DOHH2 (cell line): ENCODE measurements at regions not wholly inside any gene's neighbourhood (a gene's known extent, or its start where the extent isn't known, plus 50 kb on each side); places are given as distances from the start of the nearest gene placed in this dataset.

Experiments
- H3F3A ChIP-seq: fragments of 200-600 bp; sonication (generic), shearing (Covaris generic); 2 replicates; pipeline ENCODE4 v1.6.0; 2016; ENCODE audit warnings: antibody characterized with exemption, mild to moderate bottlenecking; ENCODE audit not compliant: control insufficient read depth, insufficient read depth
- H3K27ac ChIP-seq: fragments of 200-600 bp; sonication (generic); 2 replicates; pipeline ENCODE4 v1.5.1; 2014; ENCODE audit warnings: low read depth, mild to moderate bottlenecking, low read length, moderate library complexity
- H3K27me3 ChIP-seq: fragments of 200-600 bp; sonication (generic); 2 replicates; pipeline ENCODE4 v1.6.1; 2014; ENCODE audit warnings: mild to moderate bottlenecking, low read length, mixed read lengths; ENCODE audit not compliant: control insufficient read depth
- H3K36me3 ChIP-seq: fragments of 200-600 bp; sonication (generic); 2 replicates; pipeline ENCODE4 v1.6.1; 2014; ENCODE audit warnings: mild to moderate bottlenecking, low read length, moderate library complexity, mixed read lengths; ENCODE audit not compliant: control insufficient read depth
- H3K4me1 ChIP-seq: fragments of 200-600 bp; sonication (generic); 2 replicates; pipeline ENCODE4 v1.6.1; 2014; ENCODE audit warnings: mild to moderate bottlenecking, low read length, mixed read lengths; ENCODE audit not compliant: control insufficient read depth
- H3K4me2 ChIP-seq: fragments of 200-600 bp; sonication (generic); 2 replicates; pipeline ENCODE4 v1.6.0; 2014; ENCODE audit warnings: mild to moderate bottlenecking, low read length, moderate library complexity
- H3K4me3 ChIP-seq: fragments of 200-600 bp; sonication (generic); 2 replicates; pipeline ENCODE4 v1.5.1; 2014; ENCODE audit warnings: mild to moderate bottlenecking, low read length, mixed read lengths
- H3K79me2 ChIP-seq: fragments of 200-600 bp; sonication (generic); 2 replicates; pipeline ENCODE4 v1.6.1; 2014; ENCODE audit warnings: mild to moderate bottlenecking, low read length, mixed read lengths; ENCODE audit not compliant: control insufficient read depth
- H3K9me2 ChIP-seq: fragments of 200-600 bp; sonication (generic); replicated peaks from 2 replicates; pipeline ENCODE4 v1.6.1; 2014; ENCODE audit warnings: mild to moderate bottlenecking, low read length, mixed read lengths; ENCODE audit not compliant: control insufficient read depth
- H3K9me3 ChIP-seq: fragments of 200-600 bp; sonication (generic); 2 replicates; pipeline ENCODE4 v1.6.1; 2014; ENCODE audit warnings: antibody characterized with exemption, low read length, mixed read lengths; ENCODE audit not compliant: control insufficient read depth, insufficient read depth
- H4K20me1 ChIP-seq: fragments of 200-600 bp; sonication (generic); 2 replicates; pipeline ENCODE4 v1.6.0; 2014; ENCODE audit warnings: low read depth, mild to moderate bottlenecking, antibody characterized with exemption, low read length, moderate library complexity; ENCODE audit not compliant: control insufficient read depth, insufficient read depth
- EZH2phosphoT487 ChIP-seq: fragments of 200-600 bp; sonication (generic); IDR thresholded peaks from 2 replicates; pipeline ENCODE4 v1.6.1; 2017; ENCODE audit warnings: borderline replicate concordance, mild to moderate bottlenecking, antibody characterized with exemption, low read length, moderate library complexity, mixed read lengths
- TF ChIP-seq, protein P1 (sequence below): fragments of 200-600 bp; sonication (generic); IDR thresholded peaks from one replicate; pipeline ENCODE4 v1.5.1; 2014; ENCODE audit warnings: antibody characterized with exemption, mild to moderate bottlenecking, low read depth, low read length; ENCODE audit not compliant: poor library complexity, severe bottlenecking

DNA sequence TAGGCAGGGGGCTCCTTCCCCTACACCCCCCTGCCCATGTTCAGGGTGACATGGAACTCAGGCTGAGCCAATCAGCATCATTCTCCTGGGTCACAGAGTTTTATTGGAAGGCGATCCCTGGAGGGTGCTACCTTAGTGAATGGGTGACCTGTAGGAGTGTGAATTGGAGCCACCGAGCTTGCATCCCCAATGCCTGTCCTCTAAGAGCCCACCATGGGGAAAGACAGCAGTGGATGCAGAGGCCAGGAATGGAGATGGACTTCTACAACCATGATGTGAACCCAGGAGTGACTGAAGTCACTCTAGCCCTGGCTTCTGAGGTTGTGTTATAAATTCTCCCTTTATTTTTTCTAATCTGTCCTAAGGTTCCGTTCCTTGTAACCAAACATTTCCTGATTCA lies 89.4 kb downstream of the CCDC71L start:
- TF ChIP-seq EZH2phosphoT487 = no peak
- TF ChIP-seq, protein P1, sequence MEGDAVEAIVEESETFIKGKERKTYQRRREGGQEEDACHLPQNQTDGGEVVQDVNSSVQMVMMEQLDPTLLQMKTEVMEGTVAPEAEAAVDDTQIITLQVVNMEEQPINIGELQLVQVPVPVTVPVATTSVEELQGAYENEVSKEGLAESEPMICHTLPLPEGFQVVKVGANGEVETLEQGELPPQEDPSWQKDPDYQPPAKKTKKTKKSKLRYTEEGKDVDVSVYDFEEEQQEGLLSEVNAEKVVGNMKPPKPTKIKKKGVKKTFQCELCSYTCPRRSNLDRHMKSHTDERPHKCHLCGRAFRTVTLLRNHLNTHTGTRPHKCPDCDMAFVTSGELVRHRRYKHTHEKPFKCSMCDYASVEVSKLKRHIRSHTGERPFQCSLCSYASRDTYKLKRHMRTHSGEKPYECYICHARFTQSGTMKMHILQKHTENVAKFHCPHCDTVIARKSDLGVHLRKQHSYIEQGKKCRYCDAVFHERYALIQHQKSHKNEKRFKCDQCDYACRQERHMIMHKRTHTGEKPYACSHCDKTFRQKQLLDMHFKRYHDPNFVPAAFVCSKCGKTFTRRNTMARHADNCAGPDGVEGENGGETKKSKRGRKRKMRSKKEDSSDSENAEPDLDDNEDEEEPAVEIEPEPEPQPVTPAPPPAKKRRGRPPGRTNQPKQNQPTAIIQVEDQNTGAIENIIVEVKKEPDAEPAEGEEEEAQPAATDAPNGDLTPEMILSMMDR = no peak
- Histone ChIP-seq H4K20me1 (no peaks in the 10 kb centered on the region), H3K4me2 (no peak overlapping the region), H3F3A (no peaks in the 10 kb centered on the region), H3K4me3 (no peak overlapping the region), H3K4me1 (peaks cover 8% of the 10 kb centered on the region), H3K36me3 (no peaks in the 10 kb centered on the region), H3K9me3 (no peaks in the 10 kb centered on the region), H3K27ac (no peak overlapping the region), H3K9me2 (no peaks in the 10 kb centered on the region), H3K79me2 (no peaks in the 10 kb centered on the region), H3K27me3 (peaks cover 10% of the 10 kb centered on the region; the same call in 1 of the 2 replicates)

DNA sequence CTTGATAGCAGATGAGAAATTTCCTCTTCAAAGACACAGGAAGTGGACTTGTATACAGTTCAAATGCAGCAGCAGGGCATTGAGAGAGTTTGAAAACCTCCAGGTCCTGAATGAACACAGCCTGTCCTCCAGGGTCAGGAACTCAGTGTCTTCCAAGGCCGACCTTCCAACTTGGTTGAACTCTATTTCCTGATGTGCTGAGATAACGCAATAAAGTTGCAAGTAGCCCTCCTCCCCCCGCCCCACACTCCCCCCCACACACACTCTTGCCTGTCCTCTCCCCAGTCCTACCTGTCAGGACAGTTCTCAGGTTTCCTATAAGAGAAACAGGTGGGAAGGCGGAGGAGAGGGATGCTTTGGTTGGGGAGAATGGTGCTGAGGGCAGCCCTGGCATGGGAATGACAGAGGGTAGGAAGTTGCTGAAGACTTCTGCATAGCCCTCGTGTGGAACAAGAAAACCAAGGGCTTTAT lies 90.0 kb downstream of the CCDC71L start:
- H3K4me2 ChIP-seq = no peak overlapping the region
- no peak overlapping the region for H3K4me3 ChIP-seq
- H3K79me2 ChIP-seq = no peaks in the 10 kb centered on the region
- no peak overlapping the region for H3K27ac ChIP-seq
- no peaks in the 10 kb centered on the region for H3K36me3 ChIP-seq
- H3F3A ChIP-seq = no peaks in the 10 kb centered on the region
- TF ChIP-seq, protein P1 = no peak
- TF ChIP-seq EZH2phosphoT487 = no peak
- no peaks in the 10 kb centered on the region for H4K20me1 ChIP-seq
- peaks cover 8% of the 10 kb centered on the region for H3K4me1 ChIP-seq
- no peaks in the 10 kb centered on the region for H3K9me2 ChIP-seq
- no peaks in the 10 kb centered on the region for H3K9me3 ChIP-seq
- H3K27me3 ChIP-seq = peaks cover 8% of the 10 kb centered on the region; the same call in 1 of the 2 replicates

DNA sequence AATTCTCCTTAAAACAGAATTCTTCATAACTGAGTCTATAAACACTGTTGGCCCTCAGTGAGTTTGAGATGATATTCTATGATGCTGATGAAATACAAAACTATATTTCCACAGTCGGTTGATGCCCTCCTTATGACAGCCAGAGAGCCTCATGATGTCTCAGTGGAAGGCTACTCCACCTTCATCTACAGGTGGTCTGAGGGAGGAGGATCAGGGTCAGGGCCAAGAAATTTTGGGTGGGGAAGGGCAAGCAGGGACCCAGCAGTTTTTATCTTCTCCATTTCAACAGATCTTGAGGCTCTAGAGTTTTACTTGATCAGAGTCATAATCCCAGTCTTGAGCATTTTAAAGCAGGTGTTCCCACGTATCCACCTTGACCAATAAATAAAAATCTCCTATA lies 90.8 kb downstream of the CCDC71L start:
- Histone ChIP-seq H3K36me3 (no peaks in the 10 kb centered on the region), H3F3A (no peaks in the 10 kb centered on the region), H3K27ac (no peak overlapping the region), H3K4me1 (peaks cover 8% of the 10 kb centered on the region), H3K4me3 (no peak overlapping the region), H4K20me1 (no peaks in the 10 kb centered on the region), H3K27me3 (peaks cover 8% of the 10 kb centered on the region; the same call in 1 of the 2 replicates), H3K9me3 (no peaks in the 10 kb centered on the region), H3K4me2 (no peak overlapping the region), H3K9me2 (no peaks in the 10 kb centered on the region), H3K79me2 (no peaks in the 10 kb centered on the region)
- TF ChIP-seq EZH2phosphoT487 = no peak
- TF ChIP-seq, protein P1 = no peak
